ENCODE measurements at regions not wholly inside any gene's neighbourhood (a gene's known extent, or its start where the extent isn't known, plus 50 kb on each side); places are given as distances from the start of the nearest gene placed in this dataset.

GRCh38 chr1:228917755-228918154 is 182.5 kb downstream of the RHOU start:
- no peak for DNase-seq (ENCODE audit: low spot score)

- no peak for DNase-seq (ENCODE audit: low spot score)
Observed at GRCh38 chr1:228918335-228918734, 183.1 kb downstream of the RHOU start.

- no peak for DNase-seq (ENCODE audit: low spot score)
Observed at GRCh38 chr1:228919914-228920313, 184.6 kb downstream of the RHOU start.

GRCh38 chr1:228920831-228921230 is 185.6 kb downstream of the RHOU start:
- DNase-seq (ENCODE audit: low spot score) = no peak

- DNase-seq (ENCODE audit: low spot score) = no peak
Observed at GRCh38 chr1:228921481-228921880, 186.2 kb downstream of the RHOU start.

GRCh38 chr1:228922722-228923376 is 187.6 kb downstream of the RHOU start:
- no peak for DNase-seq (ENCODE audit: low spot score)

GRCh38 chr1:228923973-228924686 is 188.9 kb downstream of the RHOU start:
- no peak for DNase-seq (ENCODE audit: low spot score)

- no peak for DNase-seq (ENCODE audit: low spot score)
Observed at GRCh38 chr1:228925691-228926090, 190.4 kb downstream of the RHOU start.

GRCh38 chr1:228927421-228927820 is 192.1 kb downstream of the RHOU start:
- DNase-seq (ENCODE audit: low spot score) = no peak

- DNase-seq (ENCODE audit: low spot score) = no peak
Observed at GRCh38 chr1:228927946-228928898, 192.9 kb downstream of the RHOU start.

GRCh38 chr1:228929476-228930027 is 194.3 kb downstream of the RHOU start:
- no peak for DNase-seq (ENCODE audit: low spot score)

- DNase-seq (ENCODE audit: low spot score) = no peak
Observed at GRCh38 chr1:228930479-228930957, 195.2 kb downstream of the RHOU start.

- DNase-seq (ENCODE audit: low spot score) = no peak
Observed at GRCh38 chr1:228933753-228934152, 198.5 kb downstream of the RHOU start.

GRCh38 chr1:228935198-228935663 is 200.0 kb downstream of the RHOU start:
- DNase-seq (ENCODE audit: low spot score) = no peak

GRCh38 chr1:228935855-228936727 is 200.8 kb downstream of the RHOU start:
- no peak for DNase-seq (ENCODE audit: low spot score)

- DNase-seq (ENCODE audit: low spot score) = no peak
Observed at GRCh38 chr1:228936881-228937280, 201.6 kb downstream of the RHOU start.

GRCh38 chr1:228937351-228937750 is 202.1 kb downstream of the RHOU start:
- no peak for DNase-seq (ENCODE audit: low spot score)

GRCh38 chr1:228937851-228938536 is 202.7 kb downstream of the RHOU start:
- DNase-seq (ENCODE audit: low spot score) = peak; percentile 46

- DNase-seq (ENCODE audit: low spot score) = no peak
Observed at GRCh38 chr1:228938537-228938901, 203.2 kb downstream of the RHOU start.
